Kidney (tissue), 13 donors: ENCODE measurements at regions not wholly inside any gene's neighbourhood (a gene's known extent, or its start where the extent isn't known, plus 50 kb on each side); places are given as distances from the start of the nearest gene placed in this dataset.

ENCODE experiments used
- DNase-seq, 5 donors: peaks; one replicate each; pipeline ENCODE4 v3.0.0-alpha.2; 2013 to 2020
- FAIRE-seq: peaks from 2 replicates; lab custom pipeline; 2012; peaks lifted over from hg19 to GRCh38; lab: Jason Lieb, UNC
- H3K27ac ChIP-seq, 2 donors: one replicate each; pipeline ENCODE4 v1.7.0; 2013; ENCODE audit warnings: low read depth in 2 of 2, low read length in 2 of 2, inconsistent platforms in 1 of 2
- H3K27me3 ChIP-seq: one replicate; pipeline ENCODE4 v1.7.1; 2013; ENCODE audit warnings: low read length, inconsistent platforms; ENCODE audit not compliant: control insufficient read depth, insufficient read depth
- H3K36me3 ChIP-seq, 3 donors: one replicate each; pipeline versions ENCODE4 v1.7.0 to v1.7.1; 2013; ENCODE audit warnings: low read length in 3 of 3, control low read depth in 1 of 3, inconsistent platforms in 1 of 3; ENCODE audit not compliant: insufficient read depth in 3 of 3, control insufficient read depth in 2 of 3
- H3K4me1 ChIP-seq, 3 donors: one replicate each; pipeline versions ENCODE4 v1.7.0 to v1.7.1; 2013; ENCODE audit warnings: low read length in 3 of 3, inconsistent platforms in 1 of 3, low read depth in 1 of 3; ENCODE audit not compliant: control insufficient read depth in 2 of 3, insufficient read depth in 2 of 3
- H3K4me3 ChIP-seq, 3 donors: one replicate each; pipeline versions ENCODE4 v1.7.0 to v1.8.1; 2013; ENCODE audit warnings: low read length in 3 of 3, control low read depth in 1 of 3, inconsistent platforms in 1 of 3
- H3K9ac ChIP-seq, 3 donors: one replicate each; pipeline versions ENCODE4 v1.7.0 to v1.7.1; 2013; ENCODE audit warnings: low read length in 3 of 3, control low read depth in 1 of 3, inconsistent platforms in 1 of 3
- H3K9me3 ChIP-seq, 3 donors: one replicate each; pipeline versions ENCODE4 v1.7.0 to v1.7.1; 2013; ENCODE audit warnings: low read length in 3 of 3, control low read depth in 1 of 3, inconsistent platforms in 1 of 3; ENCODE audit not compliant: control insufficient read depth in 2 of 3, insufficient read depth in 1 of 3
- intact Hi-C: fragments of 100-400 bp; cut with DNase I; formaldehyde crosslinking; loops from one replicate; pipeline ENCODE4 v1.11.1; 2022
- TF ChIP-seq, protein P1 (sequence below): IDR thresholded peaks from 3 replicates; pipeline ENCODE4 v1.5.1; 2012; ENCODE audit warnings: mild to moderate bottlenecking, moderate library complexity, borderline replicate concordance; ENCODE audit not compliant: insufficient read depth; ENCODE audit errors: extremely low read depth
- donor health status: control.
- donor health status: control.
- donor health status: control.
- donor health status: control.
- donor health status: control.
- donor health status: DM: yes; HTN: yes; CAD: no.
- donor health status: Normal renal cell carcinoma (clear cell type).

DNA sequence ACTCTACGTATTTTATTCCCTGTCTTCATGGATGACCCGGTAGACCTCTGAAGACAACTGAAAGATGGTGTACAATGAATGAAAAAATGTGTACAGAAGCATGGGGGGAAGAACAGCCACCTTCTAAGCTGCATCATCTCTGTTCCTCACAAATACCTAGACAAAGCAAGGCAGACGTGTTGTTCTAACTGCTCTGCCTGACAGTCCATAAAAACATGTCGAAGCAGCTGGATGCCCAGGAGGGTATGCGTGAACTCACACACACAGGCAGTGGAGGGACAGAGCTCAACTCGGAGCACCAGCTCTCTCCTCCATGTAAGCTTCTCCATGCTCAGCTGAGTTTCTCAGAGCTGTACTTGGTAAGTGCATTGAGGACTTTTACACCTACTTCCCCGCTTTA lies 327.4 kb downstream of the CTTN start:
- TF ChIP-seq, protein P1, sequence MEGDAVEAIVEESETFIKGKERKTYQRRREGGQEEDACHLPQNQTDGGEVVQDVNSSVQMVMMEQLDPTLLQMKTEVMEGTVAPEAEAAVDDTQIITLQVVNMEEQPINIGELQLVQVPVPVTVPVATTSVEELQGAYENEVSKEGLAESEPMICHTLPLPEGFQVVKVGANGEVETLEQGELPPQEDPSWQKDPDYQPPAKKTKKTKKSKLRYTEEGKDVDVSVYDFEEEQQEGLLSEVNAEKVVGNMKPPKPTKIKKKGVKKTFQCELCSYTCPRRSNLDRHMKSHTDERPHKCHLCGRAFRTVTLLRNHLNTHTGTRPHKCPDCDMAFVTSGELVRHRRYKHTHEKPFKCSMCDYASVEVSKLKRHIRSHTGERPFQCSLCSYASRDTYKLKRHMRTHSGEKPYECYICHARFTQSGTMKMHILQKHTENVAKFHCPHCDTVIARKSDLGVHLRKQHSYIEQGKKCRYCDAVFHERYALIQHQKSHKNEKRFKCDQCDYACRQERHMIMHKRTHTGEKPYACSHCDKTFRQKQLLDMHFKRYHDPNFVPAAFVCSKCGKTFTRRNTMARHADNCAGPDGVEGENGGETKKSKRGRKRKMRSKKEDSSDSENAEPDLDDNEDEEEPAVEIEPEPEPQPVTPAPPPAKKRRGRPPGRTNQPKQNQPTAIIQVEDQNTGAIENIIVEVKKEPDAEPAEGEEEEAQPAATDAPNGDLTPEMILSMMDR, result no peak
- Histone ChIP-seq H3K27ac (no peak overlapping the region), H3K9me3 (peaks cover 0 to 6% (median 0%) of the 10 kb centered on the region in 3 donors), H3K4me3 (no peak overlapping the region), H3K36me3 (no peaks in the 10 kb centered on the region), H3K27me3 (no peaks in the 10 kb centered on the region), H3K9ac (no peak overlapping the region), H3K4me1 (peaks cover 0 to 3% (median 0%) of the 10 kb centered on the region in 3 donors)
- DNase-seq (peak in 2 of 5 donors; percentile 41 to 51), FAIRE-seq (no peak)
- intact Hi-C loops, result no loop called here

DNA sequence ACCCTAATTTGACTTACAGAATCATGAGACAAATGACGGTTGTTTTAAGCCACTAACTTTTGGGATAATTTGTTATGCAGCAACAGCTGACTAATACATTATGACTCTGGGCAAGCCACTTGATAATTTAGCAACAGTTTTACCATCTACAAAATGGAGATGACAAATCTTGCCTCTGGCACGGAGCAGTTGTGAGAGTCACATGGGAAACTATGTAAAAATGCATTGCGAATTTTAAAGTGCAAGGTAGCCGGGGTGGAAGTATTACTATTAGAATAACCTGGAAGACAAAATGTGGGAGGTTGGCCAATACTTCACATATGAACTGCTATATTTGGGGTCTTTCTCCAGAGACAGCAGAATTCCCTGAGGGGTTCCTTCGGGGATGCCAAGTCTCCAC lies 328.7 kb downstream of the CTTN start:
- Histone ChIP-seq H3K9me3 (peaks cover 0 to 6% (median 0%) of the 10 kb centered on the region in 3 donors), H3K4me1 (no peaks in the 10 kb centered on the region), H3K27ac (no peak overlapping the region), H3K4me3 (no peak overlapping the region), H3K27me3 (no peaks in the 10 kb centered on the region), H3K36me3 (no peaks in the 10 kb centered on the region), H3K9ac (no peak overlapping the region)
- DNase-seq (no peak), FAIRE-seq (no peak)
- intact Hi-C loops, result no loop called here
- TF ChIP-seq, protein P1, result no peak

DNA sequence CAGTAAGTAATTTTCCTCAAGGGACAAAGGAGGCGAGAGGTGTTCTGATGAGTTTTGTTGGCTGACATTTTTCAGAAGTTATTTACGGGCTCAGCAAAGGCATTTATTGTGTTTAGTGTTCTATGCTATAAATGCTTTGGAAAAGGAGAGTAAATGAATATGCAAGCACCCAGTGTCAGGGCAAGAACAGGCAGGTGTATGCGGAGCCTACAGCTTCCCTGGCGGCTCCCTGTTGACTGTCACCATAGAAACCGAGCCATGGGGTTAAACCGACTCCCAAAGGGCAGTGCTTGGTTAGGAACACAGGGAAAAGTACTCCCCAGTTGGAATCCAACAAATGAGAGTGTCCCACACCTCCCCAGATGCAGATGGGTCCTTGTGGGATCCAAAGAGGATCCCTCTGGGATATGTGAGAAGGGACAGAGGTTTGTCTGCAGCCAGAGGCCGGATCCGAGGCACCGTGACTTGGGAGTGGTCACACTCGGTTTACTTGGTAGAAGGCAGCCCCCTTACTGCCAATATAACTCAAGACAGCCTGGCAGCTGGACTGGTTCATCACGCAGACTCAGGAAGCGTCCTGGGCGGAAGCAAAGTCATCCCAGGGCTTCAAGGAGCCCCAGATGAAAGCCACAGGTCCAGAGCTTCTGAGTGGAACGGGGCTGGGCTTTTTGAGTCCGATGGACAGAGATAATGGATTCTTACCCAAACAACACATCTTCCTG lies 329.7 kb downstream of the CTTN start:
- H3K36me3 ChIP-seq, result no peaks in the 10 kb centered on the region
- H3K9me3 ChIP-seq, result peaks cover 0 to 6% (median 0%) of the 10 kb centered on the region in 3 donors
- no peaks in the 10 kb centered on the region for H3K4me1 ChIP-seq
- no peak for FAIRE-seq
- intact Hi-C loops, result no loop called here
- H3K27me3 ChIP-seq, result no peaks in the 10 kb centered on the region
- no peak overlapping the region for H3K4me3 ChIP-seq
- no peak overlapping the region for H3K9ac ChIP-seq
- peak in 4 of 5 donors; percentile 22 to 76 (median 66) for DNase-seq
- TF ChIP-seq, protein P1, result no peak
- no peak overlapping the region for H3K27ac ChIP-seq
